ENCODE measurements at regions not wholly inside any gene's neighbourhood (a gene's known extent, or its start where the extent isn't known, plus 50 kb on each side); places are given as distances from the start of the nearest gene placed in this dataset.

DNA sequence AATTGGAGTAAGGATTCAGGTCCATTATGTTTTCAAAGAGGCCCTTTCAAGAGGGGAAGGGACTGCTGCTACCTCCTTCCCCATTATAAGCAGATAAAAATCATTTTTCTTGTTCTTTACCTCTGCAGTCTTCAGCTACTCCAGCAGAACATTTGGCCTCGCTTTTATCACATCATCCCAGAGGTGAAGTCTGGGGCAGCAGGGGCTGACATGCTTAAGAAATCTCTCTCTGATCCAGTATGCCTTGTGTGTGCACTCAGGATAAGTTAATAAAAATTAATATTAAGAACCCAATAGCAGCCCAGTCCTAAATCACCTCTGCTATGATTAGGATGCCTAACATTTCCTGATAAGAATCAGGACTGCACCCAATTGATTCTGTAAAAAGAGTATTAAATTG lies 306.9 kb upstream of the NREP start:
- BruUV-seq (replicated peaks), result no TSS peak
- Histone ChIP-seq H3K9me3 (ENCODE audit: control insufficient read depth, insufficient read depth, low read depth, low read length) (no peaks in the 10 kb centered on the region), H3K36me3 (ENCODE audit: control insufficient read depth, insufficient read depth, low read length) (no peaks in the 10 kb centered on the region), H3K4me3 (ENCODE audit: low read depth in 2 of 2, low read length in 2 of 2) (no peak overlapping the region), H3K27me3 (ENCODE audit: control insufficient read depth, insufficient read depth, low read length) (no peaks in the 10 kb centered on the region), H3K4me1 (ENCODE audit: control insufficient read depth, insufficient read depth, low read length) (no peaks in the 10 kb centered on the region), H3K27ac (ENCODE audit: low read length) (no peak overlapping the region)
- DNase-seq (ENCODE audit: low read depth, low spot score) (no peak), ATAC-seq (no peak)
- intact Hi-C loops (cut with micrococcal nuclease; ENCODE audit: unreplicated experiment) (no loop called here), in situ Hi-C loops (cut with HindIII; ENCODE audit: low pct_unique_long_range_greater_than_20kb, low sequenced_read_pairs) (no loop called here)
- ChIA-PET POLR2A (no interaction called here), CTCF (no interaction called here)
- TF ChIP-seq POLR2AphosphoS5 (IDR thresholded peaks at IDR 0.05; ENCODE audit: low read depth, low read length), result no peak
- no peak for TF ChIP-seq TCF7L2 (IDR thresholded peaks at IDR 0.05; ENCODE audit: low read depth, low read length)
- TF ChIP-seq, protein P1, sequence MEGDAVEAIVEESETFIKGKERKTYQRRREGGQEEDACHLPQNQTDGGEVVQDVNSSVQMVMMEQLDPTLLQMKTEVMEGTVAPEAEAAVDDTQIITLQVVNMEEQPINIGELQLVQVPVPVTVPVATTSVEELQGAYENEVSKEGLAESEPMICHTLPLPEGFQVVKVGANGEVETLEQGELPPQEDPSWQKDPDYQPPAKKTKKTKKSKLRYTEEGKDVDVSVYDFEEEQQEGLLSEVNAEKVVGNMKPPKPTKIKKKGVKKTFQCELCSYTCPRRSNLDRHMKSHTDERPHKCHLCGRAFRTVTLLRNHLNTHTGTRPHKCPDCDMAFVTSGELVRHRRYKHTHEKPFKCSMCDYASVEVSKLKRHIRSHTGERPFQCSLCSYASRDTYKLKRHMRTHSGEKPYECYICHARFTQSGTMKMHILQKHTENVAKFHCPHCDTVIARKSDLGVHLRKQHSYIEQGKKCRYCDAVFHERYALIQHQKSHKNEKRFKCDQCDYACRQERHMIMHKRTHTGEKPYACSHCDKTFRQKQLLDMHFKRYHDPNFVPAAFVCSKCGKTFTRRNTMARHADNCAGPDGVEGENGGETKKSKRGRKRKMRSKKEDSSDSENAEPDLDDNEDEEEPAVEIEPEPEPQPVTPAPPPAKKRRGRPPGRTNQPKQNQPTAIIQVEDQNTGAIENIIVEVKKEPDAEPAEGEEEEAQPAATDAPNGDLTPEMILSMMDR (IDR thresholded peaks at IDR 0.05), result no peak
- TF ChIP-seq, protein P2, sequence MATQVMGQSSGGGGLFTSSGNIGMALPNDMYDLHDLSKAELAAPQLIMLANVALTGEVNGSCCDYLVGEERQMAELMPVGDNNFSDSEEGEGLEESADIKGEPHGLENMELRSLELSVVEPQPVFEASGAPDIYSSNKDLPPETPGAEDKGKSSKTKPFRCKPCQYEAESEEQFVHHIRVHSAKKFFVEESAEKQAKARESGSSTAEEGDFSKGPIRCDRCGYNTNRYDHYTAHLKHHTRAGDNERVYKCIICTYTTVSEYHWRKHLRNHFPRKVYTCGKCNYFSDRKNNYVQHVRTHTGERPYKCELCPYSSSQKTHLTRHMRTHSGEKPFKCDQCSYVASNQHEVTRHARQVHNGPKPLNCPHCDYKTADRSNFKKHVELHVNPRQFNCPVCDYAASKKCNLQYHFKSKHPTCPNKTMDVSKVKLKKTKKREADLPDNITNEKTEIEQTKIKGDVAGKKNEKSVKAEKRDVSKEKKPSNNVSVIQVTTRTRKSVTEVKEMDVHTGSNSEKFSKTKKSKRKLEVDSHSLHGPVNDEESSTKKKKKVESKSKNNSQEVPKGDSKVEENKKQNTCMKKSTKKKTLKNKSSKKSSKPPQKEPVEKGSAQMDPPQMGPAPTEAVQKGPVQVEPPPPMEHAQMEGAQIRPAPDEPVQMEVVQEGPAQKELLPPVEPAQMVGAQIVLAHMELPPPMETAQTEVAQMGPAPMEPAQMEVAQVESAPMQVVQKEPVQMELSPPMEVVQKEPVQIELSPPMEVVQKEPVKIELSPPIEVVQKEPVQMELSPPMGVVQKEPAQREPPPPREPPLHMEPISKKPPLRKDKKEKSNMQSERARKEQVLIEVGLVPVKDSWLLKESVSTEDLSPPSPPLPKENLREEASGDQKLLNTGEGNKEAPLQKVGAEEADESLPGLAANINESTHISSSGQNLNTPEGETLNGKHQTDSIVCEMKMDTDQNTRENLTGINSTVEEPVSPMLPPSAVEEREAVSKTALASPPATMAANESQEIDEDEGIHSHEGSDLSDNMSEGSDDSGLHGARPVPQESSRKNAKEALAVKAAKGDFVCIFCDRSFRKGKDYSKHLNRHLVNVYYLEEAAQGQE (IDR thresholded peaks at IDR 0.05; ENCODE audit: insufficient read depth in 1 of 2, low read depth in 2 of 2, low read length in 1 of 2), result no peak
- no peak for TF ChIP-seq SIN3A (IDR thresholded peaks at IDR 0.05; ENCODE audit: borderline replicate concordance, insufficient read depth, low read depth, low read length)

DNA sequence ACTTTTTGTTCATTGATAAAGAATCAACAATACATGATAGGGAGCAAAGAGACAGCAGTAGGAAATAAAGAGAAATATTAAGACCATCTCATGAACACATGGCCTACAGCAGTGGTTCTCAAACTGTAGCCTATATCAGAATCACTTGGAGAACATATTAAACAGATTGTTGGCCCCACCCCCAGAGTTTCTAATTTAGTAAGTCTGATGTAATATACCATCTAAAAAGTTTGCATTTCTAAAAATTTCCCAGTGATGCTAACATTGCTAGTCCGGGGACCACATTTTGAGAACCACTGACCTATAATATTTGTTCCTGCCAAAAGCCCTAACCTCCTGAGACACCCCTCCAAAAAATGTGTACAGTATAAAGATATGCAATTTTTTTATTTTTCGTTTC lies 306.2 kb upstream of the NREP start:
- no TSS peak for BruUV-seq (replicated peaks)
- no peak overlapping the region for H3K27ac ChIP-seq (ENCODE audit: low read length)
- no peak overlapping the region for H3K4me3 ChIP-seq (ENCODE audit: low read depth in 2 of 2, low read length in 2 of 2)
- no peaks in the 10 kb centered on the region for H3K4me1 ChIP-seq (ENCODE audit: control insufficient read depth, insufficient read depth, low read length)
- H3K27me3 ChIP-seq (ENCODE audit: control insufficient read depth, insufficient read depth, low read length), result no peaks in the 10 kb centered on the region
- in situ Hi-C loops (cut with HindIII; ENCODE audit: low pct_unique_long_range_greater_than_20kb, low sequenced_read_pairs) (no loop called here), intact Hi-C loops (cut with micrococcal nuclease; ENCODE audit: unreplicated experiment) (no loop called here)
- no peak for ATAC-seq
- ChIA-PET POLR2A (no interaction called here), CTCF (no interaction called here)
- H3K36me3 ChIP-seq (ENCODE audit: control insufficient read depth, insufficient read depth, low read length), result no peaks in the 10 kb centered on the region
- no peak for DNase-seq (ENCODE audit: low read depth, low spot score)
- TF ChIP-seq, protein P2 (IDR thresholded peaks at IDR 0.05; ENCODE audit: insufficient read depth in 1 of 2, low read depth in 2 of 2, low read length in 1 of 2), result no peak
- TF ChIP-seq, protein P1 (IDR thresholded peaks at IDR 0.05), result no peak
- TF ChIP-seq SIN3A (IDR thresholded peaks at IDR 0.05; ENCODE audit: borderline replicate concordance, insufficient read depth, low read depth, low read length) (no peak), POLR2AphosphoS5 (IDR thresholded peaks at IDR 0.05; ENCODE audit: low read depth, low read length) (no peak), TCF7L2 (IDR thresholded peaks at IDR 0.05; ENCODE audit: low read depth, low read length) (no peak)
- no peaks in the 10 kb centered on the region for H3K9me3 ChIP-seq (ENCODE audit: control insufficient read depth, insufficient read depth, low read depth, low read length)

All from Panc1 (cell line).